ENCODE measurements at regions not wholly inside any gene's neighbourhood (a gene's known extent, or its start where the extent isn't known, plus 50 kb on each side); places are given as distances from the start of the nearest gene placed in this dataset.

DNA sequence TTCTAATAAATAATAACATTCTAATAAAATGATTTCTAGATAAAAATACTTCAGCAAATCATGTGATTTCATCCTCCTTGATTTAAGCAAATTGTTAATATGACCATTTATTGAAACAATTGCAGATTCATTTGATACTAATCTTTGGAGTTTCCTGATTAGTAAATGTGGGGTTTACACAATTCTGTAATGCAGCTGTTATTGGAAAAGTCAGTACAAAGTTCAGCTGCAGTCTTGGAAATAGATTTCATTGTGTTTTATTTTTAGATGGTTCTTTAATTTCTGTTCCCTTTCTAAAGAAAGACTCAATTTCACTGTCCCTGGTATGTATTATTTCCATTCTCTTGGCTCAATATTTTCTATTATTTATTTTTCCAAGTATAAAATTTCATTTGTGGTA, 342.0 kb downstream of the TBC1D32 start:
- TF ChIP-seq, protein P1, sequence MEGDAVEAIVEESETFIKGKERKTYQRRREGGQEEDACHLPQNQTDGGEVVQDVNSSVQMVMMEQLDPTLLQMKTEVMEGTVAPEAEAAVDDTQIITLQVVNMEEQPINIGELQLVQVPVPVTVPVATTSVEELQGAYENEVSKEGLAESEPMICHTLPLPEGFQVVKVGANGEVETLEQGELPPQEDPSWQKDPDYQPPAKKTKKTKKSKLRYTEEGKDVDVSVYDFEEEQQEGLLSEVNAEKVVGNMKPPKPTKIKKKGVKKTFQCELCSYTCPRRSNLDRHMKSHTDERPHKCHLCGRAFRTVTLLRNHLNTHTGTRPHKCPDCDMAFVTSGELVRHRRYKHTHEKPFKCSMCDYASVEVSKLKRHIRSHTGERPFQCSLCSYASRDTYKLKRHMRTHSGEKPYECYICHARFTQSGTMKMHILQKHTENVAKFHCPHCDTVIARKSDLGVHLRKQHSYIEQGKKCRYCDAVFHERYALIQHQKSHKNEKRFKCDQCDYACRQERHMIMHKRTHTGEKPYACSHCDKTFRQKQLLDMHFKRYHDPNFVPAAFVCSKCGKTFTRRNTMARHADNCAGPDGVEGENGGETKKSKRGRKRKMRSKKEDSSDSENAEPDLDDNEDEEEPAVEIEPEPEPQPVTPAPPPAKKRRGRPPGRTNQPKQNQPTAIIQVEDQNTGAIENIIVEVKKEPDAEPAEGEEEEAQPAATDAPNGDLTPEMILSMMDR (IDR thresholded peaks at IDR 0.05; ENCODE audit: control extremely low read depth in 1 of 3, insufficient read depth in 1 of 3, low read depth in 1 of 3, low read length in 3 of 3), result no peak
- TF ChIP-seq SP2 (IDR thresholded peaks at IDR 0.05; ENCODE audit: low read length), result no peak
- no peak for TF ChIP-seq JUND (IDR thresholded peaks at IDR 0.05; ENCODE audit: low read length)
- no peak for TF ChIP-seq SIN3A (conservative IDR thresholded peaks at IDR 0.05 in 1 of 2, IDR thresholded peaks at IDR 0.05 in 1 of 2; ENCODE audit: low read depth in 1 of 2, low read length in 2 of 2)
- no peak for TF ChIP-seq POLR2AphosphoS5 (IDR thresholded peaks at IDR 0.05; ENCODE audit: low read depth, low read length)
- TF ChIP-seq EZH2 (IDR thresholded peaks at IDR 0.05; ENCODE audit: low read depth, low read length, severe bottlenecking), result no peak
